T-helper 1 cell treated with Interleukin-12 subunit alpha and Interleukin-12 subunit beta and Interleukin-4 antibody, amounts not matched to agents 30 μg/mL and 1 μg/mL, for 36 hours (primary cell): ENCODE measurements at regions not wholly inside any gene's neighbourhood (a gene's known extent, or its start where the extent isn't known, plus 50 kb on each side); places are given as distances from the start of the nearest gene placed in this dataset.

Source experiments
- H3K27ac Mint-ChIP-seq: one replicate; pipeline ENCODE4 v1.8.0; 2021; ENCODE audit warnings: mild to moderate bottlenecking, mixed read lengths
- H3K27me3 Mint-ChIP-seq: one replicate; pipeline ENCODE4 v1.8.0; 2021; ENCODE audit warnings: low read depth, mixed read lengths
- H3K36me3 Mint-ChIP-seq: one replicate; pipeline ENCODE4 v1.8.0; 2021; ENCODE audit warnings: low read depth, mixed read lengths
- H3K4me1 Mint-ChIP-seq: one replicate; pipeline ENCODE4 v1.8.0; 2021; ENCODE audit warnings: low read depth, mixed read lengths
- H3K4me3 Mint-ChIP-seq: one replicate; pipeline ENCODE4 v1.8.0; 2021; ENCODE audit warnings: mild to moderate bottlenecking, moderate library complexity, mixed read lengths
- H3K9me3 Mint-ChIP-seq: one replicate; pipeline ENCODE4 v1.8.0; 2021; ENCODE audit warnings: mixed read lengths

DNA sequence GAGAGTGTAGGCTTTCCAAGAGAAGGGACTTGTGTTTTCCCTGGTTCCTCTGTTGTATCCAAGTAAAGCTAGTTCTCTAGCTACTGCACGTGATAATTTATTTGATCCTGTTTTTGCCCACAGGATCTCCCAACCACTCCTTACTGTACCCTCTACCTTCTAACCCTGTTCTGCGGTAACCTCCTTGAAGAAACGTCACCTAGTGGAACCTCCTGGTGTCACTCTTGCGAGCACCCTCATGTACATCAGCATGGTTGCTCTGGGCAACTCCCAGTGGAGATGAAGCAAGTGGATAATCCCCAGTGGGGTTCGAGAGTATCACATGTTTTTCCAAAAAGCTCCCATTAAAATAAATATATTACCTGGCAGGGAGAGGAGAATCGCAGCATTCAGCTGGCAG is 108.9 kb upstream of the CLMP start:
- peak overlapping the region; percentile 85 for H3K4me3 Mint-ChIP-seq

DNA sequence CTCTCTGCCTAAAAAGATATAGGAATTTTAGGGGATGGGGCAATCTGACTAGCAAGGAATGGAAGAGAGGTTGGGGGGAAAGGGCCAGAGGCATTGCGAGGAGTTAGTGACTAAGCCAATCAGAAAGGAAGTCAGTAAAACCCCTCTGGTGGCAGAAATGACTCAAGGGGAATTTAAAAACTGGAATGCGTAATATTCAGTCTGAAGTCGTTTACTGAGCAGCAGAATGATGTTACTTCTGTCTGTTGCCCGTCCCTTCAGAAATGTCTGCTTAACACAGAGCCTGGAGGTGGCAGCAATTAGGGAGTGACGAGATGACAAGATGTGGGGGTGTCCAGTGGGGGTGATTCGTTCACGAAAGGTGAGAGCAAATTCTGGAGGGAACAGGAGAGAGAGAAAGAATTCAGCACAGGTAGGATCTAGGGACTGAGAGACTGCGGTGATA is 107.7 kb upstream of the CLMP start:
- Mint-ChIP-seq H3K4me3 (peak overlapping the region; percentile 85), H3K27me3 (no peaks in the 10 kb centered on the region), H3K27ac (peak overlapping the region; percentile 97), H3K9me3 (no peaks in the 10 kb centered on the region), H3K4me1 (peaks cover 52% of the 10 kb centered on the region), H3K36me3 (no peaks in the 10 kb centered on the region)

More for the DNA sequence above, 108.9 kb upstream of the CLMP start:
- Mint-ChIP-seq H3K27me3 (no peaks in the 10 kb centered on the region), H3K4me1 (peaks cover 54% of the 10 kb centered on the region), H3K36me3 (no peaks in the 10 kb centered on the region), H3K27ac (peak overlapping the region; percentile 97), H3K9me3 (no peaks in the 10 kb centered on the region)

- no peaks in the 10 kb centered on the region for H3K36me3 Mint-ChIP-seq
- H3K4me3 Mint-ChIP-seq, result peak overlapping the region; percentile 43
- peak overlapping the region; percentile 77 for H3K27ac Mint-ChIP-seq
Measured at GRCh38 chr11:123301696-123302400, 106.8 kb upstream of the CLMP start.

GRCh38 chr11:123301013-123301591 is 106.1 kb upstream of the CLMP start:
- peaks cover 49% of the 10 kb centered on the region for H3K4me1 Mint-ChIP-seq
- no peaks in the 10 kb centered on the region for H3K9me3 Mint-ChIP-seq
- H3K4me3 Mint-ChIP-seq, result peak overlapping the region; percentile 12
- peak overlapping the region; percentile 61 for H3K27ac Mint-ChIP-seq
- no peaks in the 10 kb centered on the region for H3K36me3 Mint-ChIP-seq
- H3K27me3 Mint-ChIP-seq, result no peaks in the 10 kb centered on the region

More at GRCh38 chr11:123301696-123302400, 106.8 kb upstream of the CLMP start:
- Mint-ChIP-seq H3K27me3 (no peaks in the 10 kb centered on the region), H3K4me1 (peaks cover 49% of the 10 kb centered on the region), H3K9me3 (no peaks in the 10 kb centered on the region)

DNA sequence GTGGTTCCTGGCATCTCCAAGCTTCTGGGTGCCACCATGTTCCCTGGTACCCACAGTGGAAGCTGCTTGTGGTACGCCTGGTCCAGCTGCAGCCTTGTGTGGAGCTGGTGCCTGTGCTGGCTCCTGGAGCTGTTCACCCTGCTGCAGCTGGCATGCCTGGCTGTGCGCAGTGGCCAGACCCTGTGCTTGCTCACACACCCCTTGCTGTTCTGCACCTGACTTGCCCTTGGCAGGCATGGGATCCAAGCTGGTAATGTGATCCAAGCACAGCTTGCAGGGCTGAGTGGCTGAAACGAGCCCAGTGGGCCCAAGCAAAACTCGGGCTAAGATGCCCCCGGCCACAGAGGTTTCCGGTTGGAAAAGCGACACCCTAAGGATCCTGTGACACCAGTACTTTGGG is 104.7 kb upstream of the CLMP start:
- H3K27me3 Mint-ChIP-seq, result no peaks in the 10 kb centered on the region
- H3K4me3 Mint-ChIP-seq, result no peak overlapping the region
- no peaks in the 10 kb centered on the region for H3K9me3 Mint-ChIP-seq
- H3K36me3 Mint-ChIP-seq, result no peaks in the 10 kb centered on the region
- H3K4me1 Mint-ChIP-seq, result peaks cover 41% of the 10 kb centered on the region
- no peak overlapping the region for H3K27ac Mint-ChIP-seq

DNA sequence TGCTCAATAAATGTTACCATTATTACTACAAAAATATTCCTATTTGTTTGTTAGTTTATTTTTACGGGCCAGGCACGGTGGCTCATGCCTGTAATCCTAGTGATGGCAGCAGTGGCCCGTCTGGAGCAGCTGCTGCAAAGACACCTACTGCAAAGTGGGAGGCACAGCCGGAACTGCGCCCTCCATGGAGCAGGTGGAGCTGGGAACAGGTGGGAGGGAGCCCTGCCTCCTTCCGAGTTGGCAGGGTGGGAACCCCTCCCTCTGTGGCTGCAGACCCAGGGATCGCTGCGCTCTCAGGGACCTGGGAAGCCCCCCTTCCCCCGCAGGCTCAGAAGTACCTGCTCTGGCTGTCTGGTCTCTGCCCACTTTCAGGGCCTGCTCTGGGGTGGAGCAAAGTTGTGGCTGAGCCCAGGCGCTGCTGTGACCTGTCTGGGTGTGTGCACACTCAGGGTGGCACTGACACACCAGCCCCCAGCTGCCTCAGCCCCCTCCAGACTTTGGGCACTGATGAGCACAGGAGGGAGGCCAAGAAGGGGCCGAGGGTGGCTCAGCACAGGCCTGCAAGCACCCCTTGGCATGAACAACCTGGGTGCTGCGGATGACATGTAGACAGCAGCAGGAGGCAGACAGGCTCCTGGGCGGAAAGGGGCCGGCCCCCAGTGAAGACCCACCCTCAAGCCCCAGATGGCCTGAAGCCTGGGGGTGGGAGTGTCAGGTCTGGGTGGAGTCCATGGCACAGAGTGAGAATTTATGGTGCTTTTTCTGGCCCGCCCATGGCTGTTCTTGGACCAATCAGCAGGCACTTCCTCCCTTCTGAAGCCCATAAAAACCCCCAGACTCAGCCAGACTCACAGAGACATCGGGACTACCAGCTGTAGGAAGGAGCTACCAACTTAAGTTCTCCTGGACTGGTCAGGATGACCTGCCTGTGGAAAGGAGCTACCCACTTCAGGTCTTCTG is 103.7 kb upstream of the CLMP start:
- Mint-ChIP-seq H3K36me3 (no peaks in the 10 kb centered on the region), H3K27ac (no peak overlapping the region), H3K4me1 (peaks cover 32% of the 10 kb centered on the region), H3K27me3 (no peaks in the 10 kb centered on the region), H3K4me3 (no peak overlapping the region), H3K9me3 (no peaks in the 10 kb centered on the region)

GRCh38 chr11:123292647-123293046 is 97.6 kb upstream of the CLMP start:
- Mint-ChIP-seq H3K9me3 (no peaks in the 10 kb centered on the region), H3K36me3 (no peaks in the 10 kb centered on the region), H3K4me3 (no peak overlapping the region), H3K4me1 (peaks cover 2% of the 10 kb centered on the region), H3K27ac (no peak overlapping the region), H3K27me3 (peaks cover 10% of the 10 kb centered on the region)

DNA sequence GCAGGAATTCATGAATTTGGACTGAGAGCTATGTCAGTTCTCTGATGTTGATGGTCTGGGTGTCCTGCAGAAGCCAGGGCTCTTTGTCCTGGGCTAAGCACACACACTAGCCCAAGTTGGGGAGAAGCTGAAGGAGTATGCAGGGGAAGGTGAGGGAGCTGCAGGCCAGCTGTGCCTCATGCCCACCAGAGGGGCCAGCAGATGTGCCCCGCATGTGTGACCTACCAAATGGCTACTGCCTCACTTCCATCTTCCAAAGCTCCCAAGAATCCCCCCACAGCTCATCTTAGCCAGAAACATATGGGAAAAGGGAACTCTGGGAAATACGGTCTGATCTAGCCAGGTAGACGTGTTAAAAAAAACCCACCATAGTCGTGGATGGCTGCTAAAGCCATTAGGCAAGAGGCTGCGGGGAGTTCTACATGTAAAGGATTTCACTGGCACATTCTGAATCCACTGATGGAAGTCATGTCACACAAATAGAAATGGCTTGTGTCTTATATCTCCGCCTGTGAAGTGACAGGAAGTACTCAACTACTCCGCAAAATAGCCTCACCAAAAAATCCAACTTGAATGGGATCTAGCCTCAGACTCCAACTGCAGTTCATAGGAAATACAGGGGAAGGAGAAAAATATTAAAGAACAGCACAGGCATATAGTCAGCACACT is 96.3 kb upstream of the CLMP start:
- Mint-ChIP-seq H3K27me3 (peaks cover 21% of the 10 kb centered on the region), H3K9me3 (no peaks in the 10 kb centered on the region), H3K36me3 (no peaks in the 10 kb centered on the region), H3K4me3 (no peak overlapping the region), H3K4me1 (no peaks in the 10 kb centered on the region), H3K27ac (no peak overlapping the region)

DNA sequence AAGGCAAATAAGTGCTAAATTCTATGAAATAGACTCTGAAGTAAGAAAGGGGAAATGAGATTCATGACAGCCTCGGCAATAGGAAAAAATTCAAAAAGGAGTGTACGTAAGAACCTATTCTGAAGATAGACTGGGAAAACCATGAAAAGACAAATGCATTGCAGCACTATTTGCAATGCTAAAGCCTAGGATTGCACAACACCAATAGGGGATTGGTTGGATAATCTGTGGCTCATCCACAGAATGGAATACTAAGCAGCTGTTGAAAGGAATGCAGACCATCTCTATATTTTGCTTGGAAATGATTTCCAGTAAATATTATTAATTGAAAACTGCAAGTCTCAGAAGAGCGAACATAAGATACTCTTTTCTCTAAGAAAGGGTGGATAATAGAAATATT is 91.7 kb upstream of the CLMP start:
- H3K36me3 Mint-ChIP-seq, result no peaks in the 10 kb centered on the region
- no peak overlapping the region for H3K4me3 Mint-ChIP-seq
- no peaks in the 10 kb centered on the region for H3K9me3 Mint-ChIP-seq
- peaks cover 2% of the 10 kb centered on the region for H3K4me1 Mint-ChIP-seq
- H3K27me3 Mint-ChIP-seq, result peaks cover 44% of the 10 kb centered on the region
- H3K27ac Mint-ChIP-seq, result no peak overlapping the region

DNA sequence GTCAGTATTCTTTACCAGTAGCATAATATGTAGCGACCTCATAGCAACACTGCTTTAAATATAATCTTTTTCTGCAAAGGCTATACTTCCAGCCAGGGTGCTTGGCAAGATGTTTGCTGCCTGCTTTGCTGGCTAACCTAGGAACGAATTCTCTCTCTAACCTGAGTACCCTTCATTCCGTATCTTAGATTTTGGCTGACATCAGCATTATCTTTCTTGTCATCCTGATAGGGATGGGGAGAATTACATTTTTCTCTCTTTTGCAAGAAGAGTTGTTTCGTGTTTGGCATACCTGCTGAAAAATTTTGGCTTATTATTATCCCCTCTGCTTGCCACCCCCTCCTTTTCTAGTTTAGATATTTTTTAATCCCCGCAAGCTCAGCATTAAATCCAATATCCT is 91.2 kb upstream of the CLMP start:
- H3K9me3 Mint-ChIP-seq, result no peaks in the 10 kb centered on the region
- H3K27me3 Mint-ChIP-seq, result peaks cover 45% of the 10 kb centered on the region
- no peak overlapping the region for H3K4me3 Mint-ChIP-seq

GRCh38 chr11:123284454-123284853 is 89.4 kb upstream of the CLMP start:
- H3K4me3 Mint-ChIP-seq, result no peak overlapping the region
- H3K27ac Mint-ChIP-seq, result no peak overlapping the region
- H3K27me3 Mint-ChIP-seq, result peaks cover 46% of the 10 kb centered on the region
- H3K4me1 Mint-ChIP-seq, result peaks cover 2% of the 10 kb centered on the region
- H3K9me3 Mint-ChIP-seq, result no peaks in the 10 kb centered on the region
- no peaks in the 10 kb centered on the region for H3K36me3 Mint-ChIP-seq

More for the DNA sequence above, 91.2 kb upstream of the CLMP start:
- H3K27ac Mint-ChIP-seq, result no peak overlapping the region
- no peaks in the 10 kb centered on the region for H3K36me3 Mint-ChIP-seq
- peaks cover 2% of the 10 kb centered on the region for H3K4me1 Mint-ChIP-seq

GRCh38 chr11:123282597-123282996 is 87.5 kb upstream of the CLMP start:
- no peaks in the 10 kb centered on the region for H3K36me3 Mint-ChIP-seq
- no peak overlapping the region for H3K27ac Mint-ChIP-seq
- H3K4me3 Mint-ChIP-seq, result no peak overlapping the region
- peaks cover 2% of the 10 kb centered on the region for H3K4me1 Mint-ChIP-seq
- H3K9me3 Mint-ChIP-seq, result no peaks in the 10 kb centered on the region
- H3K27me3 Mint-ChIP-seq, result peaks cover 49% of the 10 kb centered on the region

GRCh38 chr11:123273616-123274015 is 78.6 kb upstream of the CLMP start:
- H3K27ac Mint-ChIP-seq, result no peak overlapping the region
- H3K4me1 Mint-ChIP-seq, result no peaks in the 10 kb centered on the region
- peaks cover 17% of the 10 kb centered on the region for H3K27me3 Mint-ChIP-seq
- no peaks in the 10 kb centered on the region for H3K36me3 Mint-ChIP-seq
- H3K4me3 Mint-ChIP-seq, result no peak overlapping the region
- H3K9me3 Mint-ChIP-seq, result no peaks in the 10 kb centered on the region

DNA sequence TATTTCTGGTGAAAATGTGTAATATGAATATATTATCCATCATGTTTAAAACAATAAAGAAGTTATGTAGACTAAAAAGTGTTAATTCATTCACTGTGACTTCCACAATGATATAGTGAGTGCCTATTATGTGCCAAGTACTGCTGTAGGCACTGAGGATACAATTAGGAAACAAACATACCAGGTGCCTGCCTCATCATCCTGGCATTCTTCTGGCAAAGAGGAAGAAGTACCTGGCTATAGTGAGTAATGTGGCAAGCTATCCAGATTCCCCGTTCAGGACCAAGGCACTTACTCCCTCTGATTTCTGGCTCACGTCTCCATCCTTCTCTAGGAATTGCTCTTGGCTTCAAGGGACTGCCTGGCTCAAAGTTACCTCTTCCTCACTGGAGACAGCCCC is 77.5 kb upstream of the CLMP start:
- no peak overlapping the region for H3K27ac Mint-ChIP-seq
- H3K9me3 Mint-ChIP-seq, result no peaks in the 10 kb centered on the region
- peaks cover 8% of the 10 kb centered on the region for H3K4me1 Mint-ChIP-seq
- peaks cover 9% of the 10 kb centered on the region for H3K27me3 Mint-ChIP-seq
- H3K36me3 Mint-ChIP-seq, result no peaks in the 10 kb centered on the region
- H3K4me3 Mint-ChIP-seq, result no peak overlapping the region
